ENCODE measurements at regions not wholly inside any gene's neighbourhood (a gene's known extent, or its start where the extent isn't known, plus 50 kb on each side); places are given as distances from the start of the nearest gene placed in this dataset.

DNA sequence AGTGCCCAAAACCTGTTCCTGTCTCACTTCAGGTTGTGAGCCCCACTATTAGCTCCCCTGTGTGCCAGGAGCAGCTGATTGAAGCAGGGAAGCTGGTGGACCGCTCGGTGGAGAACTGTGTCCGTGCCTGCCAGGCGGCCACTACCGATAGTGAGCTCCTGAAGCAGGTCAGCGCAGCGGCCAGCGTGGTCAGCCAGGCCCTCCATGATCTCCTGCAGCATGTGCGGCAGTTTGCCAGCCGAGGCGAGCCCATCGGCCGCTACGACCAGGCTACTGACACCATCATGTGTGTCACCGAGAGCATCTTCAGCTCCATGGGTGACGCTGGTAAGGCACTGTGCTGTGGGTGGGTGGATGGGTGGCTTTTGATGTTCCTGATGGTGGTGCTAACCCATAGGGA, 334.1 kb upstream of the TPM1 start:
- Mint-ChIP-seq H3K27me3 (peaks cover 5 to 13% of the 10 kb centered on the region in 2 donors), H3K4me1 (ENCODE audit: low read depth in 2 of 2) (no peaks in the 10 kb centered on the region), H3K27ac (no peak overlapping the region), H3K9me3 (no peaks in the 10 kb centered on the region), H3K4me3 (no peak overlapping the region), H3K36me3 (no peaks in the 10 kb centered on the region)
- ATAC-seq (peak in 1 of 2 donors; percentile 48), DNase-seq (ENCODE audit: low spot score) (no peak)

DNA sequence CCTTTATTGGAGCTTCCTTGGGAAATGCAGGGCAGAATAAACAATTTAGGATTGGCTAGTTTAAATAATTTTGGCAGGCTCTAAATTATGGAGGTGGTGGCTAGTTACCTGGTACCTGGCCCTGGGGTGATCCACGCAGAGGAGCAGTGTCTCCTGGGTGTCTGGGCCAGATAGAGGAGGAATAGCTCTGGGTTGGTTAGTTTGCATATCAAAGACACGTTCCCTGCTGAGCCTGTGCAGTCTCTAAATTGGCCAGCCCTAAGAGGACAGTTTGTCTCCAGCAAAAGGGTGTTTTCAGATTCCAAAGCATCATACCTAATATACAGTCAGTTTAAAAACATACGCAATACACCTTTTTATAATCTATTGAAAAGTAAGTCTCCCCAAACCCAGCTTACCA, 333.3 kb upstream of the TPM1 start:
- Mint-ChIP-seq H3K4me3 (no peak overlapping the region), H3K27me3 (peaks cover 5 to 13% of the 10 kb centered on the region in 2 donors), H3K4me1 (ENCODE audit: low read depth in 2 of 2) (no peaks in the 10 kb centered on the region), H3K9me3 (no peaks in the 10 kb centered on the region), H3K27ac (no peak overlapping the region), H3K36me3 (no peaks in the 10 kb centered on the region)
- no peak for DNase-seq (ENCODE audit: low spot score)
- no peak for ATAC-seq

DNA sequence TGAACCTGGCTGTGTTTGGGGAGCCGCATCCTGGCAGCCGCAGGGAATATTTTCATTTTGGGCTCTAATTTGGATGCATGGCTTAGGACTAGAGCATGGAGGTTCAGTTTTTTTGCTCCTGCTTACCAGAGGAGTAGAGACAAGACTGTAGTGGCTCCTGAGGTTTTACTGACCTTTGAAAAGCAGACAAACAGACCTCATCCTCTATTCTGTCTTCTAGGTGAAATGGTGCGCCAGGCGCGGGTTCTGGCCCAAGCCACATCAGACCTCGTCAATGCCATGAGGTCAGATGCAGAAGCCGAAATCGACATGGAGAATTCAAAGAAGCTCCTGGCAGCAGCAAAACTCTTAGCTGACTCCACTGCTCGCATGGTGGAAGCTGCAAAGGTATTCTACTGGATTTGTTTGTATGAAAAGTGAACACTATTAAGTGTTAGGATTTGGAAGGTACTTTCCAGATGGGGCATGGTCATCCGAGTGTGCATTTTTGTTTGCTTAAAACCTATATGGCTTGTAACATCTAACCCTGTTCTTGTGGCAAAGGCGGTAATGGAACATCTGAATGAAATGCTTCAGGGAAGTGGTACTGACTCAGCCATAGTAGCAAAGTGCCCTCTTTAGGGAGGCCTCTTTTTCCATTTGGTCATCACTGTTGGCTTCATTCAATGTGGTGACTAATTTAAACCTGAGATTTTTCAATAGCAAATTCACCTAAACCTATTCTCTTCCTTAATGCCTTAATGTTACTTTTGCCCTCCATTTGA, 330.7 kb upstream of the TPM1 start:
- no peaks in the 10 kb centered on the region for H3K4me1 Mint-ChIP-seq (ENCODE audit: low read depth in 2 of 2)
- H3K27ac Mint-ChIP-seq: no peak overlapping the region
- no peaks in the 10 kb centered on the region for H3K36me3 Mint-ChIP-seq
- no peaks in the 10 kb centered on the region for H3K9me3 Mint-ChIP-seq
- DNase-seq (ENCODE audit: low spot score) (no peak), ATAC-seq (no peak)
- no peak overlapping the region for H3K4me3 Mint-ChIP-seq
- peaks cover 2 to 7% of the 10 kb centered on the region in 2 donors for H3K27me3 Mint-ChIP-seq

DNA sequence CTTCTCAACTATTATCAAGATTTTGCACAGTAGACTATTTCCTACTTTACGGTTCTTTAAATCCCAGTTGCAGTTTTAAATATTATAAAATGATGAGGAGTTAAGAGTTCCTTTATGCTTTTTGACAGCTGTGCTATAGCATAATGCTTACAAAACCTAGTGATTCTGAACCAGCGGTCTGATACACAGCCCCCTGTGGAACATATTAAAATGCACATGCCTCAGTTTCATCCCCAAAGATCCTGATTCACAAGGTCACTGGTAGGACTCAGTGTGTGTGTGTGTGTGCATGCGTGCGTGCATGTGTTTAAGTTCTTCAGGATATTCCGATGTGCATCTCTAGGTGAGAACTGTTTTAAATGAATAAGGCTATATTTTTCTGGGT, 330.1 kb upstream of the TPM1 start:
- Mint-ChIP-seq H3K4me3 (no peak overlapping the region), H3K9me3 (no peaks in the 10 kb centered on the region), H3K27ac (no peak overlapping the region), H3K4me1 (ENCODE audit: low read depth in 2 of 2) (no peaks in the 10 kb centered on the region), H3K36me3 (no peaks in the 10 kb centered on the region), H3K27me3 (peaks cover under 1 to 7% of the 10 kb centered on the region in 2 donors)
- DNase-seq (ENCODE audit: low spot score) (no peak), ATAC-seq (no peak)

DNA sequence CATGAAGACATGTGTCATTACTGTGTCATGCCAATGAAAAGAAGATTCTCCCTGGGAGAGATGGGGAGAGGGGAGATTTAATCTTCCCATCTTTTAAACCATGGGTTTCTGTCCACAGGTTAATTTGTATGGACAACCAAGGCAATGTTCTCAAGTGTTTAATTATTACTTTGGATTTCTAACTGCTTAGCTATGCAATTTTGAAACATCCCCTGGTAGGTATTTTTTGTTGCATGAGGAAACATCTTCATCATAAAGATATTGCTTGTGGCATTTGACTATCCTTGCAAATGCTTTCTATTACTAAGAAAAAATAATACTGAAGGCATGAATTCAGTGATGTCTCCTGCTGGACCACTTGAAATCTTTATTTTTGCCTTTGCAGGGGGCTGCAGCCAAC, 326.6 kb upstream of the TPM1 start:
- no peak overlapping the region for H3K27ac Mint-ChIP-seq
- ATAC-seq (no peak), DNase-seq (ENCODE audit: low spot score) (no peak)
- H3K36me3 Mint-ChIP-seq: no peaks in the 10 kb centered on the region
- no peaks in the 10 kb centered on the region for H3K4me1 Mint-ChIP-seq (ENCODE audit: low read depth in 2 of 2)
- no peaks in the 10 kb centered on the region for H3K27me3 Mint-ChIP-seq
- no peak overlapping the region for H3K4me3 Mint-ChIP-seq
- no peaks in the 10 kb centered on the region for H3K9me3 Mint-ChIP-seq

DNA sequence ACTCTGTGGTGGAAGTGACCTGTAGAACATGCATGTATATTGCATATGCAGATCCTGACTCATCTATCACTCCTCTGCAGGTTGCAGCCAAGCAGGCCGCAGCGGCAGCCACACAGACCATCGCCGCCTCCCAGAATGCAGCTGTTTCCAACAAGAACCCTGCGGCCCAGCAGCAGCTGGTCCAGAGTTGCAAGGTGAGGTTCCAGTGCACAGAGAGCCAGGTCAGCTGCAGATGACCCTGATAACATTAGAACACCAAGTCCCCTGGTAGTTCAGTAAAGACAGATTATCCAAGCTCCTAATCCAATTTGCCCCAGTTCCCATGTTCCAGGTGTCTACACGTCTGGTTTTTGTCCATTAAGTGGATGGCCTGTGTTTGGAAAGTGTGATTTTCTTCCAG, 325.1 kb upstream of the TPM1 start:
- Mint-ChIP-seq H3K4me3 (no peak overlapping the region), H3K27ac (no peak overlapping the region), H3K36me3 (no peaks in the 10 kb centered on the region), H3K27me3 (no peaks in the 10 kb centered on the region), H3K9me3 (no peaks in the 10 kb centered on the region), H3K4me1 (ENCODE audit: low read depth in 2 of 2) (no peaks in the 10 kb centered on the region)
- ATAC-seq (no peak), DNase-seq (ENCODE audit: low spot score) (no peak)

DNA sequence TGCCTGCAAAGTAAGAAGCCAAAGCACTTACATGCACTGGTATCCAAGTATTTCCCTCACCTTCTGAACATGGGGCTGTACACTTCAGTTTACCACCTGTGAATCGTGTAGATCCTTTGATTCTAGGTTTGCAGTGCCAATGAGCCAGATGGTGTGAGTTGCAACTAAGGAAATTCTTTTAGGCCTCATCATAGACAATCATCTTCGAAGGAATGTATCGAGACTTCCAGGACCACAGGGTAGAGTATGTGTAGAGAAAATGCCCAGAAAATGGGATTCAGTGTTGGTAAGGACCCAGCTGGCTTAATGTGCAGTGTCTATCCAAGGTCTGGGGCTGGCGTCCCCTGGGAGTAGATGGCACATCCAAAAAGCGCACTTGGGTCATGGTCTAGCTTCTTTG, 323.2 kb upstream of the TPM1 start:
- Mint-ChIP-seq H3K9me3 (no peaks in the 10 kb centered on the region), H3K36me3 (no peaks in the 10 kb centered on the region), H3K27me3 (no peaks in the 10 kb centered on the region), H3K4me3 (no peak overlapping the region), H3K27ac (no peak overlapping the region), H3K4me1 (ENCODE audit: low read depth in 2 of 2) (no peaks in the 10 kb centered on the region)
- DNase-seq (ENCODE audit: low spot score): no peak
- ATAC-seq: peak in 1 of 2 donors; percentile 45

DNA sequence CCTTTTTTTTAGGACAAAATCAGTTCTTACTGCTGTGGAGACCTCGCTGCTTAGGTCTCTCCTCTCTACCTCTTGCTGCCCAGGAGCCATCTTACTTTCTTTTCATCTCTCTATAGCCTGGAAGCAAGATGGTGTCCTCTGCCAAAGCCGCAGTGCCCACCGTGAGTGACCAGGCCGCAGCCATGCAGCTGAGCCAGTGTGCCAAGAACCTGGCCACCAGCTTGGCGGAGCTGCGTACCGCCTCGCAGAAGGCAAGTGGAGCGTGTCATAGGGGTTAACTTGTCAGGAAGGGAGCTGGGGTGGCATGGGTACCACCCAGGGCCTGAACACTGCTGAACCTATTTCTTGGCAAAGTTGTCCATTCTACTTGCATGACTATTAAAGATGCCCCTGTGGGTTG, 320.3 kb upstream of the TPM1 start:
- DNase-seq (ENCODE audit: low spot score) (no peak), ATAC-seq (no peak)
- no peaks in the 10 kb centered on the region for H3K36me3 Mint-ChIP-seq
- no peak overlapping the region for H3K27ac Mint-ChIP-seq
- no peaks in the 10 kb centered on the region for H3K4me1 Mint-ChIP-seq (ENCODE audit: low read depth in 2 of 2)
- H3K4me3 Mint-ChIP-seq: no peak overlapping the region
- no peaks in the 10 kb centered on the region for H3K27me3 Mint-ChIP-seq
- H3K9me3 Mint-ChIP-seq: no peaks in the 10 kb centered on the region

DNA sequence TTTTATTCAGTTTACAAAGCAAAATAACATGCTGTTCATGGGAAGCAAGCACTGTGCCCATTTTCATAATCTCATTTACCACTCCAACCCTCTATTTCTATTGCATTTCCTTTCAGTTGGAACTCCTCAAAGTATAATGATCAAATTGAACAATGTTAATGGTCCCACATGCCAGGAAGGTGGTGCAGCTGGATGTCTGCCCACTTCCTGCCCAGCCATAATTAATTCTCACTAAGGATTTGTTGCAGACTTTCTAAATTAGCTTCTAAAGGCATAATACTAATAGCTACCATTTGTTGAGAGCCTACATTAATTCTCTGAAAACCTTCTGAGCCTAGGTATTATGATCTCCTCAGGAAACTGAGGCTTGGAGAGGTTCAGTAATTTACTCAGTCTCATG, 316.1 kb upstream of the TPM1 start:
- Mint-ChIP-seq H3K4me3 (no peak overlapping the region), H3K27ac (no peak overlapping the region), H3K9me3 (no peaks in the 10 kb centered on the region), H3K4me1 (ENCODE audit: low read depth in 2 of 2) (no peaks in the 10 kb centered on the region), H3K36me3 (no peaks in the 10 kb centered on the region), H3K27me3 (peaks cover 14 to 20% of the 10 kb centered on the region in 2 donors)
- DNase-seq (ENCODE audit: low spot score) (no peak), ATAC-seq (no peak)

DNA sequence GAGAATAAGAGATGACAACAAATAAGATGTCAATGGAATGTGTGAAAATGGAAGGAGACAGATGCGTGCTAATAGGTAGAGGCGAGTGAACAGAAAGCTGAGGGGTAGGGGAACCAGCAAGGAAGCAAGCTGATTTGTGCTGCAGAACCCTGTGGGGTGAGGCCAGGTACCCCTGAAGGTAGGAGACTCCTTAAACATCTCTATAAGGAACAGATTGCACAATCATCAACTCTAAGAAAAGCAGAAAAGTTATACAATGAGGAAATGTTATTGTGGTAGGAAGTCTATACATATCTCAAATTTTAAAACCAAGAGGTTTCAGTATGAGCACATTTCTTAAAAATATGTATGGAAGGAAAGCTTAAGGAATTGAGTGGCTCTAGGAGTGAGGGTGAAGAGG, 315.0 kb upstream of the TPM1 start:
- Mint-ChIP-seq H3K27ac (no peak overlapping the region), H3K27me3 (peaks cover 18 to 29% of the 10 kb centered on the region in 2 donors), H3K36me3 (no peaks in the 10 kb centered on the region), H3K4me3 (no peak overlapping the region), H3K9me3 (no peaks in the 10 kb centered on the region), H3K4me1 (ENCODE audit: low read depth in 2 of 2) (no peaks in the 10 kb centered on the region)
- no peak for DNase-seq (ENCODE audit: low spot score)
- ATAC-seq: no peak

DNA sequence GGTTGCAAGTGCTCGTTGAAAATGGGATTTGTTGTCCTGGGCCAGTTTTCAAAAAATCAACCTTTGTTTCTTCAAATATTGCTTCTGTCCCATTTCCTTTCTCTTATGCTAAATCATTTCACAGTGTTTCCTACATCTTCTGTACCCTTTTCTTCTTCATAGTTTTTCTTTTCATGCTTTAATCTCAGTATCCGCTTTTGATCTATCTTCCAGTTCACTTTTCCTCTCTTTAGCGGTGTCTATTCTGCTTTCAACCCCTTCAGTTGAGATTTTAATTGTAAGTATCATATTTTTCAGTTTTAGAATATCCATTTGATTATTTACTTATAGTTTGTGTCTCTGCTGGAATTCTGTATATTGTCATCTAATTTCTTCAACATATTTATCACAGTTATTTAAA, 311.7 kb upstream of the TPM1 start:
- DNase-seq (ENCODE audit: low spot score): no peak
- Mint-ChIP-seq H3K36me3 (no peaks in the 10 kb centered on the region), H3K27me3 (peaks cover 27 to 35% of the 10 kb centered on the region in 2 donors), H3K9me3 (no peaks in the 10 kb centered on the region), H3K4me1 (ENCODE audit: low read depth in 2 of 2) (no peaks in the 10 kb centered on the region), H3K27ac (no peak overlapping the region), H3K4me3 (no peak overlapping the region)
- no peak for ATAC-seq

DNA sequence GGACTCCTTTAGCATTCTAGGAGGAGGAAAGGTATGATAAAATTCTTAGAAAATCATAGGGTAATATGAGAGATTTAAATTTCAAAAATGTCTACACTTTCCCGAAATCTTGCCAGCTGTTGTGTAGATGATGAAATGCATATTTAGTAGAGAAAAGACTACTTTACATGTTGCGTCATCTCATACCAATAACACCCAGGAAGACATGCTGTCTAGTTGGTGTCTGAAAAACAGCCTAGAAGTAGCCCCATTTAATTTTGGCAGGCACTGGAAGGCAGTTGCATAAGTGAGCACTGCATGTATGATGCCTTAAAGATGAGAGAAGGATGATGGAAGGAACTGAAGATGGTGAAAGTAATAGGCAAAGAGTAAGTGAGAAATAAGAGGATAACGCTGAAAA, 310.5 kb upstream of the TPM1 start:
- no peaks in the 10 kb centered on the region for H3K36me3 Mint-ChIP-seq
- H3K4me3 Mint-ChIP-seq: no peak overlapping the region
- H3K27me3 Mint-ChIP-seq: peaks cover 27 to 35% of the 10 kb centered on the region in 2 donors
- H3K4me1 Mint-ChIP-seq (ENCODE audit: low read depth in 2 of 2): no peaks in the 10 kb centered on the region
- ATAC-seq: no peak
- no peaks in the 10 kb centered on the region for H3K9me3 Mint-ChIP-seq
- H3K27ac Mint-ChIP-seq: no peak overlapping the region
- no peak for DNase-seq (ENCODE audit: low spot score)

DNA sequence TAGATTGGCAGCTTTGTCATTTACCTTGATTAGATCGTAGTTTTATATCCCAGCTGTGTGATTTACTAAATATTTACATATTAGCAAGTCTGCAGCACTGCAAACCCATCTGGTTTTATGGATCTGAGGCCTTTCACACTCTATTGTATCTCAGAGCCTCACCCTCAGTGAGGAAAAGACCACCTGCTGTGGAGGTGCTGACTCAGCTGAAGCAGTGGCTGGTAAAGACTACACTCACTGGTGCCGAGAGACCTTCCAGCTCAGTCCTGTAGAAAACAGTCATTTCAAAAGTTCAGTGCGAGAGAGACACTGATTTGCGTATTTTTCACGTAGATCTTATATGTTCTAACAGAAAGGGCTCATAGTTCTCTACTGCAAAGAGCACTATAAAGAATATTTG, 307.8 kb upstream of the TPM1 start:
- ATAC-seq (no peak), DNase-seq (ENCODE audit: low spot score) (no peak)
- H3K4me3 Mint-ChIP-seq: no peak overlapping the region
- H3K36me3 Mint-ChIP-seq: no peaks in the 10 kb centered on the region
- H3K27me3 Mint-ChIP-seq: peaks cover 23 to 29% of the 10 kb centered on the region in 2 donors
- no peaks in the 10 kb centered on the region for H3K9me3 Mint-ChIP-seq
- no peak overlapping the region for H3K27ac Mint-ChIP-seq
- no peaks in the 10 kb centered on the region for H3K4me1 Mint-ChIP-seq (ENCODE audit: low read depth in 2 of 2)

DNA sequence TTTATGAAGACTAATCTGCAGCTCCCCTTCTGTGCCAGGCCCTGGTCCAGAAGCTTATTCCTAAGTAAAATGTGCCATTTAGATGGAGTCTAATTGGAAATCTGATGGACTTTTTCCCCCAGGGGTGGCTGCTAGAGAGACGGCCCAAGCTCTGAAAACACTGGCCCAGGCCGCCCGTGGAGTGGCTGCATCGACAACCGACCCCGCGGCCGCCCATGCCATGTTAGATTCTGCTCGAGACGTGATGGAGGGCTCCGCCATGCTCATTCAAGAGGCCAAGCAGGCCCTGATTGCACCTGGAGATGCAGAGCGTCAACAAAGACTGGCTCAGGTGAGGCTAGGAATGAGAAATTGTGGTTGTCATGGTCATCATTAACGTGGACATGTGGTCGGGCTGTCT, 305.8 kb upstream of the TPM1 start:
- H3K27me3 Mint-ChIP-seq: peaks cover 13% of the 10 kb centered on the region in 2 donors
- no peak overlapping the region for H3K27ac Mint-ChIP-seq
- H3K9me3 Mint-ChIP-seq: no peaks in the 10 kb centered on the region
- no peaks in the 10 kb centered on the region for H3K36me3 Mint-ChIP-seq
- H3K4me1 Mint-ChIP-seq (ENCODE audit: low read depth in 2 of 2): no peaks in the 10 kb centered on the region
- H3K4me3 Mint-ChIP-seq: no peak overlapping the region
- DNase-seq (ENCODE audit: low spot score) (no peak), ATAC-seq (no peak)

DNA sequence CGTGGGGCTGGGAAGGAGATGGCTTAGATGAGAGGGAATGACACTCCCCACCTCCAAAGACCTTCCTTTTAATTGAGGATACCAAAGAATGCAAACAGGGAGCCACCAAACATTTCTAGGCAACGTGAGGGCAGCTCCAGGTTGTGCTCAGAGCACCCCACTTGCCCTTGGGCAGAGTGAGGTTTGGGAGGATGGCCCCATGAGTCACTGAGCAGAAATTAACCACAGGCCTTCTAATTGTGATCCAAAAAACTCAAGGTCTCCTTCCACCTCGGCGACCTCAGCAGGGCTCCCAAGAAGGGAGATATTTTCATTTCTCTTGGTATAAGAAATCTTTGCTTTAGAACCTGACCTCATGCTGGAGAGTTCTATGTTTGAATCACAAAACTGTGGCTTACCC, 305.0 kb upstream of the TPM1 start:
- Mint-ChIP-seq H3K36me3 (no peaks in the 10 kb centered on the region), H3K9me3 (no peaks in the 10 kb centered on the region), H3K27ac (no peak overlapping the region), H3K27me3 (peaks cover 6 to 8% of the 10 kb centered on the region in 2 donors), H3K4me1 (ENCODE audit: low read depth in 2 of 2) (peaks cover 0 to 5% of the 10 kb centered on the region in 2 donors), H3K4me3 (no peak overlapping the region)
- ATAC-seq: no peak
- no peak for DNase-seq (ENCODE audit: low spot score)

Measured in natural killer cell treated with Interleukin-12 subunit alpha and Interleukin-12 subunit beta and Interleukin-15 and Interleukin-18, amount 100 ng/mL, for 72 hours (primary cell).